Smooth muscle cell (in vitro differentiated cells): ENCODE measurements at regions not wholly inside any gene's neighbourhood (a gene's known extent, or its start where the extent isn't known, plus 50 kb on each side); places are given as distances from the start of the nearest gene placed in this dataset.

ENCODE experiments used
- DNase-seq: peaks from one replicate; lab custom pipeline; 2025; ENCODE audit not compliant: unreplicated experiment; lab: John Stamatoyannopoulos, UW
- H2AFZ ChIP-seq: fragments of 200-600 bp; sonication (generic); 2 replicates; pipeline ENCODE4 v1.6.0; 2016; ENCODE audit warnings: antibody characterized with exemption, low read depth, mild to moderate bottlenecking
- H3F3A ChIP-seq: fragments of 200-600 bp; sonication (generic); 2 replicates; pipeline ENCODE4 v1.6.0; 2017; ENCODE audit warnings: antibody characterized with exemption, low read depth
- H3K27ac ChIP-seq: fragments of 200-600 bp; sonication (generic); 2 replicates; pipeline ENCODE4 v1.5.1; 2016; ENCODE audit warnings: low read depth, mild to moderate bottlenecking
- H3K27me3 ChIP-seq: fragments of 200-600 bp; sonication (generic); 2 replicates; pipeline ENCODE4 v1.6.1; 2016; ENCODE audit warnings: low read depth, mild to moderate bottlenecking
- H3K36me3 ChIP-seq: fragments of 200-600 bp; sonication (generic); 2 replicates; pipeline ENCODE4 v1.5.1; 2016; ENCODE audit warnings: low read depth
- H3K4me1 ChIP-seq: fragments of 200-600 bp; sonication (generic); 2 replicates; pipeline ENCODE4 v1.5.1; 2016; ENCODE audit warnings: low read depth
- H3K4me2 ChIP-seq: fragments of 200-600 bp; sonication (generic); 2 replicates; pipeline ENCODE4 v1.6.0; 2016; ENCODE audit warnings: mild to moderate bottlenecking
- H3K4me3 ChIP-seq: fragments of 200-600 bp; sonication (generic); 2 replicates; pipeline ENCODE4 v1.5.1; 2016; ENCODE audit warnings: mild to moderate bottlenecking
- H3K79me2 ChIP-seq: fragments of 200-600 bp; sonication (generic); 2 replicates; pipeline ENCODE4 v1.6.0; 2016; ENCODE audit warnings: low read depth, mild to moderate bottlenecking
- H3K9ac ChIP-seq: fragments of 200-600 bp; sonication (generic); 2 replicates; pipeline ENCODE4 v1.6.0; 2016; ENCODE audit warnings: low read depth
- H3K9me3 ChIP-seq: fragments of 200-600 bp; sonication (generic); replicated peaks from 2 replicates; pipeline ENCODE4 v1.5.1; 2016; ENCODE audit warnings: low read depth
- H4K20me1 ChIP-seq: fragments of 200-600 bp; sonication (generic); 2 replicates; pipeline ENCODE4 v1.6.0; 2016; ENCODE audit warnings: low read depth
- CTCF ChIP-seq: fragments of 200-600 bp; sonication (generic); IDR thresholded peaks from 2 replicates; pipeline ENCODE4 v1.5.1; 2017; ENCODE audit warnings: borderline replicate concordance, mild to moderate bottlenecking, antibody characterized with exemption; ENCODE audit not compliant: insufficient read depth, poor library complexity, severe bottlenecking
- WGBS: methylation state at CpG from one replicate; pipeline ENCODE4 v1.1.7; 2016; ENCODE audit warnings: low lambda C conversion rate; 5-methylcytosine and 5-hydroxymethylcytosine counted together

DNA sequence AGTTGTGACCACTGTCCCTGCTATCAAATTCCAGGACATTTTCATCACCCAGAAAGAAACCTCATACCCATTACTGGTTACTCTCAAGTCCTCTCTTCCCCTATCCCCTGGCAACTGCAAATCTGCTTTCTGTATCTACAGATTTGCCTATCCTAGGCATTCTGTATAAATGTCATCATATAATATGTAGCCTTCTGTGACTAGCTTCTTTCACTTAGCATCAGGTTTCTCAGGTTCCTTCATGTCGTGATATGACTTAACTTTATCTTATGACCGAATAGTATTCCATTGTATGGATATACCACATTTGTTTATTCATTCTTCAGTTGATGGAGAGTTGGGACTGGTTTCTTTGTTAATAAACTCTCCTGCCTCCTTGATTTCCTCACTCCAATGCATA, 60.5 kb downstream of the PMAIP1 start:
- TF ChIP-seq CTCF: no peak
- no peaks in the 10 kb centered on the region for H3K36me3 ChIP-seq
- DNase-seq: no peak
- WGBS: 90% methylated on average over 2 of the region's 2 CpGs
- H2AFZ ChIP-seq: no peak overlapping the region
- no peak overlapping the region for H3K4me3 ChIP-seq
- no peaks in the 10 kb centered on the region for H3K4me1 ChIP-seq
- H3K9ac ChIP-seq: no peak overlapping the region
- H3K27me3 ChIP-seq: peaks cover 7% of the 10 kb centered on the region
- H3K27ac ChIP-seq: no peak overlapping the region
- no peak overlapping the region for H3K4me2 ChIP-seq
- no peaks in the 10 kb centered on the region for H3F3A ChIP-seq
- H3K9me3 ChIP-seq: no peaks in the 10 kb centered on the region
- no peaks in the 10 kb centered on the region for H4K20me1 ChIP-seq
- H3K79me2 ChIP-seq: no peaks in the 10 kb centered on the region

DNA sequence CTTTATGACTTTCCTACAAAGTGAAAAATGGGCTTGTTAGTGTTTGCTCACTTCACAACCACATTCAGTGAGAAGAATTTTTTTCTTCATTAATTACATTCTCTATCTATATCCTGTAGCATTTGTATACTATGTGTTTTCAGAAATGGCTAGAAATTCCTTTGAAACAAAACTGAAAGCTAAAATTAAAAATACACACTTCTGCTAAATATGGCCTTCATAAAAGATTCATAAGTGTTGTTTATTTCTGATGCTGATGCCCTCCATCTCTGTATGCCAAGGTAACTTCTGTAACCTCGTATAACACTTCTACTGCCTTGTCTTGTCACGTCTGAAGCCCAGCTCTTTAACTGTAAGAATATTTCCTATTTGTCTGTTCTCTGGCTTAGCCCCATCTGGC, 59.8 kb downstream of the PMAIP1 start:
- Histone ChIP-seq H3K9me3 (no peaks in the 10 kb centered on the region), H3K36me3 (no peaks in the 10 kb centered on the region), H3K27ac (no peak overlapping the region), H2AFZ (no peak overlapping the region), H3K79me2 (no peaks in the 10 kb centered on the region), H3F3A (no peaks in the 10 kb centered on the region), H3K4me3 (no peak overlapping the region), H3K27me3 (peaks cover 2% of the 10 kb centered on the region), H3K4me1 (no peaks in the 10 kb centered on the region), H4K20me1 (no peaks in the 10 kb centered on the region), H3K9ac (no peak overlapping the region), H3K4me2 (no peak overlapping the region)
- 90% methylated on average over 2 of the region's 2 CpGs for WGBS
- TF ChIP-seq CTCF: no peak
- no peak for DNase-seq

DNA sequence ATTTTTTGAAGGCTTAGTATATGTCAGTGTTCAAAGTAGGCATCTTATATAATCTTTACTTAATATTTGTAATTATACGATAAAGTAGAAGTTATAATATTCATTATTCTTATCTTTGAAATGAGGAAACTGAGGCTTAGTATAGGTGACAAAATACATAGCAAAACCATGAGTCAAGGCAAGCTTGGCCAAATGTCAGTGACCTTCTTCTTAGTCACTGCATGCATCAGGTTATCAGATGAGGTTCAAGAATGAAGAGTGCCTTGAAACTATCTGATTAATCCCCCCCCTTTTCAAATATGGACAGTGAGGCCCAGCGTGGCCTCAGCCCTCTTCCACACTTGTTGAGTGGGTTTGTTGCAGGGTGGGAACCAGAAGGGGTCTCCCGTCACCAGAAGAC, 59.3 kb downstream of the PMAIP1 start:
- WGBS: 88% methylated on average over 3 of the region's 3 CpGs
- H3F3A ChIP-seq: no peaks in the 10 kb centered on the region
- DNase-seq: no peak
- no peak overlapping the region for H3K4me2 ChIP-seq
- no peak for TF ChIP-seq CTCF
- H3K79me2 ChIP-seq: no peaks in the 10 kb centered on the region
- no peak overlapping the region for H3K27ac ChIP-seq
- H3K27me3 ChIP-seq: no peaks in the 10 kb centered on the region
- no peak overlapping the region for H3K9ac ChIP-seq
- no peak overlapping the region for H2AFZ ChIP-seq
- H3K9me3 ChIP-seq: no peaks in the 10 kb centered on the region
- no peaks in the 10 kb centered on the region for H3K36me3 ChIP-seq
- no peaks in the 10 kb centered on the region for H3K4me1 ChIP-seq
- H4K20me1 ChIP-seq: no peaks in the 10 kb centered on the region
- H3K4me3 ChIP-seq: no peak overlapping the region

GRCh38 chr18:59957957-59958356, 58.2 kb downstream of the PMAIP1 start:
- no peak for DNase-seq
- no peak for TF ChIP-seq CTCF
- no peak overlapping the region for H3K4me3 ChIP-seq
- no peaks in the 10 kb centered on the region for H3K79me2 ChIP-seq
- H3K4me1 ChIP-seq: no peaks in the 10 kb centered on the region
- no peaks in the 10 kb centered on the region for H3F3A ChIP-seq
- H3K9me3 ChIP-seq: no peaks in the 10 kb centered on the region
- no peak overlapping the region for H3K4me2 ChIP-seq
- H4K20me1 ChIP-seq: no peaks in the 10 kb centered on the region
- no peak overlapping the region for H3K27ac ChIP-seq
- H3K27me3 ChIP-seq: no peaks in the 10 kb centered on the region
- no peak overlapping the region for H3K9ac ChIP-seq
- 81% methylated on average over 2 of the region's 2 CpGs for WGBS
- no peaks in the 10 kb centered on the region for H3K36me3 ChIP-seq
- no peak overlapping the region for H2AFZ ChIP-seq
